Ishikawa (cell line): ENCODE measurements at regions not wholly inside any gene's neighbourhood (a gene's known extent, or its start where the extent isn't known, plus 50 kb on each side); places are given as distances from the start of the nearest gene placed in this dataset.

Experiments
- CEBPB ChIP-seq: IDR thresholded peaks from 2 replicates; pipeline ENCODE4 v1.6.1; 2012
- CREB1 ChIP-seq: IDR thresholded peaks from 2 replicates; pipeline ENCODE4 v1.6.1; 2012; ENCODE audit warnings: low read depth
- EGR1 ChIP-seq: IDR thresholded peaks from 2 replicates; pipeline ENCODE4 v1.6.1; 2012
- EP300 ChIP-seq: IDR thresholded peaks from 2 replicates; pipeline ENCODE4 v1.6.1; 2012; ENCODE audit warnings: borderline replicate concordance
- FOXM1 ChIP-seq: IDR thresholded peaks from 2 replicates; pipeline ENCODE4 v1.6.1; 2012; ENCODE audit warnings: low read depth, borderline replicate concordance
- NFIC ChIP-seq: IDR thresholded peaks from 2 replicates; pipeline ENCODE4 v1.6.1; 2012
- RAD21 ChIP-seq: IDR thresholded peaks from 2 replicates; pipeline ENCODE4 v1.6.1; 2012; ENCODE audit warnings: low read depth
- TAF1 ChIP-seq: IDR thresholded peaks from 2 replicates; pipeline ENCODE4 v1.6.1; 2012; ENCODE audit warnings: low read depth, mild to moderate bottlenecking
- TCF12 ChIP-seq: IDR thresholded peaks from 2 replicates; pipeline ENCODE4 v1.6.1; 2012; ENCODE audit warnings: low read depth
- TEAD4 ChIP-seq: IDR thresholded peaks from 2 replicates; pipeline ENCODE4 v1.6.1; 2012
- YY1 ChIP-seq: IDR thresholded peaks from 2 replicates; pipeline ENCODE4 v1.6.1; 2012; ENCODE audit warnings: low read depth
- ZBTB7A ChIP-seq: IDR thresholded peaks from 2 replicates; pipeline ENCODE4 v1.6.1; 2012; ENCODE audit warnings: low read depth
- TF ChIP-seq, protein P1 (sequence below): IDR thresholded peaks from 2 replicates; pipeline ENCODE4 v1.6.1; 2012
- TF ChIP-seq, protein P2 (sequence below): IDR thresholded peaks from 2 replicates; pipeline ENCODE4 v1.6.1; 2012
- TF ChIP-seq, protein P3 (sequence below): IDR thresholded peaks from 2 replicates; pipeline ENCODE4 v1.6.1; 2012; ENCODE audit warnings: low read depth, mild to moderate bottlenecking

DNA sequence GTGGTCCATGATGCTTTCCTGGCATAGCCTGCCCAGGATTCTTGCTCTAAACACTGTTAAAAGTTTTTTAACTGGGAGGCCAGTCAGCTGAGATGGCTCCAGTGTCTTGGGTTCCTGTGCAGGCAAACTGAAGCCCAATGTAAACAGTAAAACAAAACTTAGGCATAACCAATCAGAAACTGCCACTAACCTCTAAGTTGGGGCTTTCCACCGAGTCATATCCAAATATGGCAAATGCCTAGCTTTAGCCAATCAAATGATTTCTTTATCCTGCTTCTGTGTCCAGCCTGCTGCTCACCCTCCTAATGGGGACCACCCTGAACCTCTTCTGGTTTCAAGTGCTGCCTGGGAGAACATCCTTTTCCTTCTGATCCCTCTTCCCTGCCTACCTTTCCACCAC, 277.9 kb downstream of the EMP1 start:
- TF ChIP-seq, protein P1, sequence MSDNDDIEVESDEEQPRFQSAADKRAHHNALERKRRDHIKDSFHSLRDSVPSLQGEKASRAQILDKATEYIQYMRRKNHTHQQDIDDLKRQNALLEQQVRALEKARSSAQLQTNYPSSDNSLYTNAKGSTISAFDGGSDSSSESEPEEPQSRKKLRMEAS, result no peak
- TF ChIP-seq TCF12, result no peak
- no peak for TF ChIP-seq EP300
- no peak for TF ChIP-seq RAD21
- no peak for TF ChIP-seq FOXM1
- TF ChIP-seq, protein P2, sequence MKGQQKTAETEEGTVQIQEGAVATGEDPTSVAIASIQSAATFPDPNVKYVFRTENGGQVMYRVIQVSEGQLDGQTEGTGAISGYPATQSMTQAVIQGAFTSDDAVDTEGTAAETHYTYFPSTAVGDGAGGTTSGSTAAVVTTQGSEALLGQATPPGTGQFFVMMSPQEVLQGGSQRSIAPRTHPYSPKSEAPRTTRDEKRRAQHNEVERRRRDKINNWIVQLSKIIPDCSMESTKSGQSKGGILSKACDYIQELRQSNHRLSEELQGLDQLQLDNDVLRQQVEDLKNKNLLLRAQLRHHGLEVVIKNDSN, result no peak

GRCh38 chr12:13472690-13473089, 276.2 kb downstream of the EMP1 start:
- TF ChIP-seq NFIC, result no peak
- no peak for TF ChIP-seq EGR1
- no peak for TF ChIP-seq YY1
- TF ChIP-seq EP300, result no peak
- no peak for TF ChIP-seq TEAD4
- TF ChIP-seq ZBTB7A, result no peak
- TF ChIP-seq RAD21, result no peak
- no peak for TF ChIP-seq TCF12

DNA sequence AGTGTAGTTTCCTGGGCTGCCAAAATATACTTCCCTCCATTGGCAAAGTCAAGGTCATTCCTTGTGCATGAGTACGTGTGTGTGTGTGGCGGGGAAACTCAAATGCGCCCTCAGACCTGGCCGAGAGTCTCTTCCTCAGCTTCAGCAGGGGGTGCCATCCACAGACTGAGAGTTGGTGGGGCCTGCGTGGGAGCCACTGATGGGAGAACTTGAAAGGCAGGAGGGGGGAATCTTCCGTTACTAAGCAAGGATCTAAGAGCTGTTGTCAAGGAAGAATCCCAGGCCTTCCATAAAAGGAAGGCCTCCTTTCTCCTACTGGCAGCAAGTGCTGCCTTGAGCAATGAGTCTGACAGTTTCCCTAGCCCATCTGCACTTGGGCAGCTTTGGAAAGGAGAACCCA, 274.9 kb downstream of the EMP1 start:
- TF ChIP-seq NFIC (no peak), CREB1 (no peak), EGR1 (no peak), TCF12 (no peak), FOXM1 (no peak), EP300 (no peak), ZBTB7A (no peak), TEAD4 (no peak), RAD21 (no peak), CEBPB (no peak), YY1 (no peak), TAF1 (no peak)
- TF ChIP-seq, protein P2, result no peak
- TF ChIP-seq, protein P3, sequence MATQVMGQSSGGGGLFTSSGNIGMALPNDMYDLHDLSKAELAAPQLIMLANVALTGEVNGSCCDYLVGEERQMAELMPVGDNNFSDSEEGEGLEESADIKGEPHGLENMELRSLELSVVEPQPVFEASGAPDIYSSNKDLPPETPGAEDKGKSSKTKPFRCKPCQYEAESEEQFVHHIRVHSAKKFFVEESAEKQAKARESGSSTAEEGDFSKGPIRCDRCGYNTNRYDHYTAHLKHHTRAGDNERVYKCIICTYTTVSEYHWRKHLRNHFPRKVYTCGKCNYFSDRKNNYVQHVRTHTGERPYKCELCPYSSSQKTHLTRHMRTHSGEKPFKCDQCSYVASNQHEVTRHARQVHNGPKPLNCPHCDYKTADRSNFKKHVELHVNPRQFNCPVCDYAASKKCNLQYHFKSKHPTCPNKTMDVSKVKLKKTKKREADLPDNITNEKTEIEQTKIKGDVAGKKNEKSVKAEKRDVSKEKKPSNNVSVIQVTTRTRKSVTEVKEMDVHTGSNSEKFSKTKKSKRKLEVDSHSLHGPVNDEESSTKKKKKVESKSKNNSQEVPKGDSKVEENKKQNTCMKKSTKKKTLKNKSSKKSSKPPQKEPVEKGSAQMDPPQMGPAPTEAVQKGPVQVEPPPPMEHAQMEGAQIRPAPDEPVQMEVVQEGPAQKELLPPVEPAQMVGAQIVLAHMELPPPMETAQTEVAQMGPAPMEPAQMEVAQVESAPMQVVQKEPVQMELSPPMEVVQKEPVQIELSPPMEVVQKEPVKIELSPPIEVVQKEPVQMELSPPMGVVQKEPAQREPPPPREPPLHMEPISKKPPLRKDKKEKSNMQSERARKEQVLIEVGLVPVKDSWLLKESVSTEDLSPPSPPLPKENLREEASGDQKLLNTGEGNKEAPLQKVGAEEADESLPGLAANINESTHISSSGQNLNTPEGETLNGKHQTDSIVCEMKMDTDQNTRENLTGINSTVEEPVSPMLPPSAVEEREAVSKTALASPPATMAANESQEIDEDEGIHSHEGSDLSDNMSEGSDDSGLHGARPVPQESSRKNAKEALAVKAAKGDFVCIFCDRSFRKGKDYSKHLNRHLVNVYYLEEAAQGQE, result no peak
- TF ChIP-seq, protein P1, result no peak

DNA sequence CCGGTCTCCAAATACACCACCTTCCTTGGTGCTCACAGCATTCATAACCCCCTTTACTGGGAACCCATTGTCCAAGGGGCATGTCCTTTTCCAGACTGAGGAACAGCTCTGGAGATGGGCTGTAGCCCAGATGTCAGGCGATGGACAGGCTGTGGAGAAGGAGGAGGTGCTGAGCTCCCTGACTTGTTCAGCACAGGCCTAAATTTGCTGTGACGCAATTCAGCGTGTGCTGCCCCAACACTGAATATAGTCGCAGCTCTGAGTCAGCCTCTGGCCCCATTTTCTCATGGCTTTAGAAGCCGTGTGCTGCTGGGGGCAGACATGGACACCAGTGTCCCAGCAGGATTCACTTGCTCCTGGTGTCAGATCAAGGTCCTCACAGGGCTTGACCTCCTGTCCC, 269.1 kb downstream of the EMP1 start:
- TF ChIP-seq TAF1, result no peak
- no peak for TF ChIP-seq FOXM1
- TF ChIP-seq, protein P2, result no peak
- TF ChIP-seq NFIC, result no peak

GRCh38 chr12:13463189-13463588, 266.7 kb downstream of the EMP1 start:
- no peak for TF ChIP-seq CREB1
- TF ChIP-seq EGR1, result no peak
- TF ChIP-seq, protein P2, result no peak
- no peak for TF ChIP-seq TAF1
- TF ChIP-seq FOXM1, result no peak
- no peak for TF ChIP-seq TEAD4
- TF ChIP-seq, protein P3, result no peak
- no peak for TF ChIP-seq EP300
- TF ChIP-seq RAD21, result no peak
- no peak for TF ChIP-seq CEBPB
- no peak for TF ChIP-seq TCF12
- no peak for TF ChIP-seq YY1
- no peak for TF ChIP-seq NFIC
- TF ChIP-seq ZBTB7A, result no peak
- TF ChIP-seq, protein P1, result no peak

DNA sequence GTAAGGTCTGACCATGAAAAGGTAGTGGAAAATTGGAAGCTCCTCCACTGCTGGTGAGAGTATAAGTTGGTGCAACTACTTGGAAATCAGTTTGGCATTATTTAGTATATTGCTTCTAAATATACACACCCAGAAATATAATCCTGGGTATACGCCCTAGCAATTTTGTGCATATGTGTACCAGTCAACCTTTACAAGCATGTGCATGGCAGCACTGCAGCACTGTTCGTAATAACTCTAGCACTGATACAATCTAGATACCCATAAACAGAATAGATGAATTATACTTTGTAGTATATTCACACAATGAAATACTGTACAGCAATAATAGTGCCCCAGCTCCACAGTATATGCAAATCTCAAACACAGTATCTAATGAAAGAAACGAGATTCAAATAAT, 265.9 kb downstream of the EMP1 start:
- TF ChIP-seq EGR1, result no peak
- TF ChIP-seq, protein P2, result no peak
- no peak for TF ChIP-seq CEBPB
- TF ChIP-seq CREB1, result no peak
- no peak for TF ChIP-seq YY1
- TF ChIP-seq ZBTB7A, result no peak
- TF ChIP-seq, protein P1, result no peak
- no peak for TF ChIP-seq TCF12
- TF ChIP-seq TEAD4, result no peak
- no peak for TF ChIP-seq TAF1
- TF ChIP-seq FOXM1, result no peak
- TF ChIP-seq, protein P3, result no peak
- no peak for TF ChIP-seq EP300
- no peak for TF ChIP-seq NFIC
- TF ChIP-seq RAD21, result no peak
